ENCODE measurements at regions not wholly inside any gene's neighbourhood (a gene's known extent, or its start where the extent isn't known, plus 50 kb on each side); places are given as distances from the start of the nearest gene placed in this dataset.

- Mint-ChIP-seq H3K4me3 (no peak overlapping the region), H3K9me3 (peaks cover 28% of the 10 kb centered on the region), H3K36me3 (ENCODE audit: low read depth) (peaks cover 16% of the 10 kb centered on the region), H3K27ac (no peak overlapping the region), H3K4me1 (peaks cover 4% of the 10 kb centered on the region; the same call in 2 of the 3 replicates), H3K27me3 (ENCODE audit: insufficient read depth, low read depth, poor library complexity) (peaks cover 4% of the 10 kb centered on the region)
- ATAC-seq = no peak
- Histone ChIP-seq H2AFZ (no peak overlapping the region), H3K9me2 (ENCODE audit: insufficient read depth) (peaks cover 4% of the 10 kb centered on the region; the same call in 1 of the 2 replicates), H3K4me1 (ENCODE audit: insufficient read depth) (no peaks in the 10 kb centered on the region), H3K27ac (ENCODE audit: low read depth) (no peak overlapping the region), H3K79me2 (replicated peaks; ENCODE audit: insufficient read depth) (no peaks in the 10 kb centered on the region), H3F3A (replicated peaks; ENCODE audit: low read depth) (no peaks in the 10 kb centered on the region), H4K20me1 (replicated peaks; ENCODE audit: insufficient read depth) (no peaks in the 10 kb centered on the region), H3K4me2 (no peak overlapping the region), H3K4me3 (no peak overlapping the region), H3K27me3 (ENCODE audit: insufficient read depth) (no peaks in the 10 kb centered on the region), H3K36me3 (ENCODE audit: insufficient read depth) (no peaks in the 10 kb centered on the region)
- DNase-seq (ENCODE audit: low spot score) = no peak
- TF ChIP-seq NANOG (IDR thresholded peaks at IDR 0.05; ENCODE audit: borderline replicate concordance) = no peak
- TF ChIP-seq ETS1 (IDR thresholded peaks at IDR 0.05) = no peak
Observed at GRCh38 chr2:12867631-12868287, 151.0 kb downstream of the TRIB2 start.

GRCh38 chr2:12870692-12871091 lies 154.0 kb downstream of the TRIB2 start:
- H3K36me3 Mint-ChIP-seq (ENCODE audit: low read depth) = no peaks in the 10 kb centered on the region
- no peak for TF ChIP-seq ZNF114 (CRISPR knock-in tag; IDR thresholded peaks at IDR 0.05)
- TF ChIP-seq CTCF (conservative IDR thresholded peaks at IDR 0.05; ENCODE audit: low read depth in 2 of 2) = no peak
- TF ChIP-seq REST (IDR thresholded peaks at IDR 0.05; ENCODE audit: unreplicated experiment) = no peak
- no peak for TF ChIP-seq CREB1 (CRISPR knock-in tag; IDR thresholded peaks at IDR 0.05; ENCODE audit: low read depth)
- no peak for TF ChIP-seq NANOG (IDR thresholded peaks at IDR 0.05; ENCODE audit: borderline replicate concordance)
- no peak for TF ChIP-seq POLR2AphosphoS5 (IDR thresholded peaks at IDR 0.05; ENCODE audit: low read depth)
- TF ChIP-seq ZNF331 (CRISPR knock-in tag; IDR thresholded peaks at IDR 0.05; ENCODE audit: low read depth) = no peak

More at GRCh38 chr2:12870692-12871091, 154.0 kb downstream of the TRIB2 start:
- Histone ChIP-seq H3K9me2 (ENCODE audit: insufficient read depth) (peaks cover 4% of the 10 kb centered on the region; the same call in 1 of the 2 replicates), H3K36me3 (ENCODE audit: insufficient read depth) (no peaks in the 10 kb centered on the region), H3K27ac (ENCODE audit: low read depth) (no peak overlapping the region), H2AFZ (no peak overlapping the region), H3K27me3 (ENCODE audit: insufficient read depth) (no peaks in the 10 kb centered on the region), H3K4me3 (no peak overlapping the region), H3F3A (replicated peaks; ENCODE audit: low read depth) (no peaks in the 10 kb centered on the region), H3K79me2 (replicated peaks; ENCODE audit: insufficient read depth) (no peaks in the 10 kb centered on the region), H4K20me1 (replicated peaks; ENCODE audit: insufficient read depth) (no peaks in the 10 kb centered on the region), H3K4me2 (no peak overlapping the region), H3K4me1 (ENCODE audit: insufficient read depth) (no peaks in the 10 kb centered on the region)
- H3K4me1 Mint-ChIP-seq = peaks cover 4% of the 10 kb centered on the region; the same call in 2 of the 3 replicates
- ATAC-seq (no peak), DNase-seq (ENCODE audit: low spot score) (no peak)
- no peaks in the 10 kb centered on the region; the same call in 2 of the 3 replicates for H3K9me3 Mint-ChIP-seq
- no peak overlapping the region for H3K27ac Mint-ChIP-seq
- H3K4me3 Mint-ChIP-seq = no peak overlapping the region
- H3K27me3 Mint-ChIP-seq (ENCODE audit: insufficient read depth, low read depth, poor library complexity) = no peaks in the 10 kb centered on the region
